HCT116 (cell line): ENCODE measurements at regions not wholly inside any gene's neighbourhood (a gene's known extent, or its start where the extent isn't known, plus 50 kb on each side); places are given as distances from the start of the nearest gene placed in this dataset.

Experiments used
- ATAC-seq: fragments of 200-7000 bp; cut with Tn5 transposase; 2 replicates; pipeline ENCODE4 v1.9.1; 2020; ENCODE audit warnings: mild to moderate bottlenecking, moderate library complexity
- BruUV-seq: library from RNA; stranded (reverse); fragments of 400-500 nt; replicated peaks from 2 replicates; lab custom pipeline; 2021; lab: Mats Ljungman, UMichigan
- CTCF ChIA-PET: fragments of 300-600 bp; sonication (Branson Sonifier 250); formaldehyde crosslinking; loops from one replicate; lab custom pipeline; 2021; ENCODE audit warnings: antibody characterized with exemption; lab: Charles Lee
- POLR2A ChIA-PET: fragments of 300-600, 350-600 bp; sonication (Branson Sonifier 250); formaldehyde crosslinking; loops from one replicate; lab custom pipeline; 2021; ENCODE audit warnings: antibody characterized with exemption; lab: Charles Lee
- RAD21 ChIA-PET, 2 experiments: fragments of 300-600 bp; sonication (Branson Sonifier 250); formaldehyde crosslinking; loops; one replicate each; lab custom pipeline; 2023; ENCODE audit warnings: low total read pairs in 2 of 2; ENCODE audit not compliant: uncharacterized antibody in 2 of 2, unreplicated experiment in 2 of 2, low non-redundant PET in 1 of 2; lab: Charles Lee
- DNase-seq: peaks from one replicate; pipeline ENCODE4 v3.0.0-alpha.2; 2010; ENCODE audit warnings: low read depth, low spot score
- H2AFZ ChIP-seq: fragments of 200-600 bp; shearing (Covaris generic), sonication (generic); 2 replicates; pipeline ENCODE4 v1.6.1; 2017; ENCODE audit warnings: low read depth, mixed run types, mixed read lengths, antibody characterized with exemption, low read length; ENCODE audit not compliant: poor library complexity, severe bottlenecking
- H3K27ac ChIP-seq: 2 replicates; pipeline ENCODE4 v1.5.1; 2012; ENCODE audit warnings: low read depth, low read length
- H3K27me3 ChIP-seq: fragments of 200-600 bp; sonication (generic); 2 replicates; pipeline ENCODE4 v1.6.1; 2016; ENCODE audit warnings: mixed run types, low read length, mixed read lengths; ENCODE audit not compliant: insufficient read depth
- H3K36me3 ChIP-seq, 2 experiments: fragments of 200-500 bp in 1 of 2; fragments of 200-600 bp in 1 of 2; sonication (Bioruptor generic) in 1 of 2; sonication (generic) in 1 of 2; 2 replicates each; pipeline versions ENCODE4 v1.5.1 to v1.6.1; 2014 to 2016; ENCODE audit warnings: low read length in 2 of 2, inconsistent platforms in 1 of 2, mixed read lengths in 1 of 2, mixed run types in 1 of 2; ENCODE audit not compliant: insufficient read depth in 2 of 2, control insufficient read depth in 1 of 2
- H3K4me1 ChIP-seq, 2 experiments: fragments of 200-600 bp in 1 of 2; sonication (generic) in 1 of 2; 2 replicates each; pipeline versions ENCODE4 v1.5.1 to v1.6.1; 2012 to 2017; ENCODE audit warnings: low read length in 2 of 2, inconsistent platforms in 1 of 2, mild to moderate bottlenecking in 1 of 2, mixed read lengths in 1 of 2, mixed run types in 1 of 2, moderate library complexity in 1 of 2; ENCODE audit not compliant: insufficient read depth in 2 of 2, control insufficient read depth in 1 of 2
- H3K4me2 ChIP-seq: fragments of 200-600 bp; sonication (generic); 2 replicates; pipeline ENCODE4 v1.6.1; 2017; ENCODE audit warnings: mixed run types, low read length, mixed read lengths
- H3K4me3 ChIP-seq, 2 experiments: fragments of 200-600 bp in 1 of 2; sonication (generic) in 1 of 2; replicated peaks in 1 of 2; 2 replicates each; pipeline ENCODE4 v1.5.1; 2011 to 2016; ENCODE audit warnings: low read length in 2 of 2, control low read depth in 1 of 2, low read depth in 1 of 2, mild to moderate bottlenecking in 1 of 2, mixed read lengths in 1 of 2, mixed run types in 1 of 2
- H3K79me2 ChIP-seq: fragments of 200-600 bp; sonication (generic); 2 replicates; pipeline ENCODE4 v1.6.1; 2017; ENCODE audit warnings: mild to moderate bottlenecking, mixed run types, low read length, moderate library complexity, mixed read lengths; ENCODE audit not compliant: insufficient read depth
- H3K9ac ChIP-seq: fragments of 200-600 bp; sonication (generic); 2 replicates; pipeline ENCODE4 v1.6.1; 2016; ENCODE audit warnings: low read length, mixed read lengths
- H3K9me2 ChIP-seq: fragments of 200-600 bp; sonication (generic), shearing (Covaris generic); 2 replicates; pipeline ENCODE4 v1.6.1; 2017; ENCODE audit warnings: mixed run types, mild to moderate bottlenecking, moderate library complexity; ENCODE audit not compliant: insufficient read depth
- H3K9me3 ChIP-seq, 2 experiments: fragments of 200-500 bp in 1 of 2; fragments of 200-600 bp in 1 of 2; sonication (Bioruptor generic) in 1 of 2; sonication (generic) in 1 of 2; 2 replicates each; pipeline ENCODE4 v1.6.1; 2014 to 2017; ENCODE audit warnings: low read length in 2 of 2, mixed read lengths in 2 of 2, inconsistent platforms in 1 of 2, low read depth in 1 of 2, mild to moderate bottlenecking in 1 of 2, mixed run types in 1 of 2, moderate library complexity in 1 of 2; ENCODE audit not compliant: control insufficient read depth in 1 of 2, insufficient read depth in 1 of 2
- H4K20me1 ChIP-seq: fragments of 200-600 bp; sonication (generic), shearing (Covaris generic); 2 replicates; pipeline ENCODE4 v1.6.1; 2017; ENCODE audit warnings: mixed run types, mild to moderate bottlenecking, moderate library complexity; ENCODE audit not compliant: insufficient read depth
- CBX3 ChIP-seq: IDR thresholded peaks from 2 replicates; pipeline ENCODE4 v1.6.1; 2012; ENCODE audit warnings: low read depth
- ELF1 ChIP-seq: IDR thresholded peaks from 2 replicates; pipeline ENCODE4 v1.6.1; 2012; ENCODE audit warnings: low read depth, borderline replicate concordance
- EZH2phosphoT487 ChIP-seq: fragments of 200-600 bp; IDR thresholded peaks from 2 replicates; pipeline ENCODE4 v1.6.1; 2018; ENCODE audit warnings: antibody characterized with exemption, borderline replicate concordance
- POLR2A ChIP-seq: IDR thresholded peaks from 2 replicates; pipeline ENCODE4 v1.7.0; 2011; ENCODE audit warnings: borderline replicate concordance; ENCODE audit not compliant: insufficient read depth, insufficient read length; ENCODE audit errors: extremely low read depth
- RAD21 ChIP-seq: IDR thresholded peaks from 2 replicates; pipeline ENCODE4 v1.6.1; 2012; ENCODE audit warnings: low read depth, mild to moderate bottlenecking
- REST ChIP-seq: IDR thresholded peaks from 2 replicates; pipeline ENCODE4 v1.6.1; 2012; ENCODE audit warnings: low read depth
- SIN3A ChIP-seq: IDR thresholded peaks from 2 replicates; pipeline ENCODE4 v1.6.1; 2012; ENCODE audit warnings: low read depth
- SRF ChIP-seq: IDR thresholded peaks from 2 replicates; pipeline ENCODE4 v1.6.1; 2012; ENCODE audit warnings: low read depth
- TCF7L2 ChIP-seq: IDR thresholded peaks from 2 replicates; pipeline ENCODE4 v1.7.0; 2011; ENCODE audit warnings: borderline replicate concordance, inconsistent platforms; ENCODE audit not compliant: insufficient read depth, insufficient read length; ENCODE audit errors: extremely low read depth
- YY1 ChIP-seq: IDR thresholded peaks from 2 replicates; pipeline ENCODE4 v1.6.1; 2011; ENCODE audit warnings: low read length, low read depth, moderate library complexity, mild to moderate bottlenecking; ENCODE audit not compliant: insufficient replicate concordance; ENCODE audit errors: extremely low read depth
- ZFX ChIP-seq: fragments of 450-650 bp; IDR thresholded peaks from 2 replicates; pipeline ENCODE4 v1.6.1; 2017
- ZNF274 ChIP-seq: fragments of 200-500 bp; sonication (Bioruptor generic); IDR thresholded peaks from 2 replicates; pipeline ENCODE4 v1.6.1; 2014; ENCODE audit warnings: mild to moderate bottlenecking, low read depth, low read length, inconsistent platforms
- intact Hi-C: fragments of 100-400 bp; cut with micrococcal nuclease; formaldehyde crosslinking; loops from 2 replicates; pipeline ENCODE4 v1.10.0; 2022
- TF ChIP-seq, protein P1 (sequence below): IDR thresholded peaks from 2 replicates; pipeline ENCODE4 v1.6.1; 2011; ENCODE audit warnings: mild to moderate bottlenecking, low read length, moderate library complexity; ENCODE audit not compliant: insufficient replicate concordance; ENCODE audit errors: extremely low read depth

- H3K4me3 ChIP-seq, result no peak overlapping the region
Measured at GRCh38 chr12:77488041-77488620, 342.6 kb upstream of the NAV3 start.

More at GRCh38 chr12:77488041-77488620, 342.6 kb upstream of the NAV3 start:
- no peaks in the 10 kb centered on the region for H4K20me1 ChIP-seq
- TF ChIP-seq ZFX (no peak), RAD21 (no peak), ZNF274 (no peak), POLR2A (no peak), EZH2phosphoT487 (no peak), SRF (no peak), YY1 (no peak), CBX3 (no peak), TCF7L2 (no peak), SIN3A (no peak), REST (no peak), ELF1 (no peak)
- TF ChIP-seq, protein P1, sequence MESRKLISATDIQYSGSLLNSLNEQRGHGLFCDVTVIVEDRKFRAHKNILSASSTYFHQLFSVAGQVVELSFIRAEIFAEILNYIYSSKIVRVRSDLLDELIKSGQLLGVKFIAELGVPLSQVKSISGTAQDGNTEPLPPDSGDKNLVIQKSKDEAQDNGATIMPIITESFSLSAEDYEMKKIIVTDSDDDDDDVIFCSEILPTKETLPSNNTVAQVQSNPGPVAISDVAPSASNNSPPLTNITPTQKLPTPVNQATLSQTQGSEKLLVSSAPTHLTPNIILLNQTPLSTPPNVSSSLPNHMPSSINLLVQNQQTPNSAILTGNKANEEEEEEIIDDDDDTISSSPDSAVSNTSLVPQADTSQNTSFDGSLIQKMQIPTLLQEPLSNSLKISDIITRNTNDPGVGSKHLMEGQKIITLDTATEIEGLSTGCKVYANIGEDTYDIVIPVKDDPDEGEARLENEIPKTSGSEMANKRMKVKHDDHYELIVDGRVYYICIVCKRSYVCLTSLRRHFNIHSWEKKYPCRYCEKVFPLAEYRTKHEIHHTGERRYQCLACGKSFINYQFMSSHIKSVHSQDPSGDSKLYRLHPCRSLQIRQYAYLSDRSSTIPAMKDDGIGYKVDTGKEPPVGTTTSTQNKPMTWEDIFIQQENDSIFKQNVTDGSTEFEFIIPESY, result no peak
- DNase-seq (no peak), ATAC-seq (no peak)
- H3K27me3 ChIP-seq, result no peaks in the 10 kb centered on the region
- ChIA-PET CTCF (no interaction called here), RAD21 (no interaction called here), POLR2A (no interaction called here)
- H3K9ac ChIP-seq, result no peak overlapping the region
- no TSS peak for BruUV-seq
- H3K36me3 ChIP-seq, result no peaks in the 10 kb centered on the region
- H3K9me2 ChIP-seq, result no peaks in the 10 kb centered on the region
- H3K4me2 ChIP-seq, result no peak overlapping the region
- no peaks in the 10 kb centered on the region for H3K79me2 ChIP-seq
- H2AFZ ChIP-seq, result no peak overlapping the region
- H3K27ac ChIP-seq, result no peak overlapping the region
- H3K4me1 ChIP-seq, result no peaks in the 10 kb centered on the region
- intact Hi-C loops, result no loop called here
- no peaks in the 10 kb centered on the region for H3K9me3 ChIP-seq
